SU-DHL-6 (cell line): ENCODE measurements at regions not wholly inside any gene's neighbourhood (a gene's known extent, or its start where the extent isn't known, plus 50 kb on each side); places are given as distances from the start of the nearest gene placed in this dataset.

Experiments
- H2AFZ ChIP-seq: fragments of 200-600 bp; sonication (generic); 2 replicates; pipeline ENCODE4 v1.6.1; 2014; ENCODE audit warnings: low read depth, mild to moderate bottlenecking, moderate library complexity, mixed read lengths, antibody characterized with exemption, low read length; ENCODE audit not compliant: severe bottlenecking
- H3F3A ChIP-seq: fragments of 200-600 bp; shearing (Covaris generic); 2 replicates; pipeline ENCODE4 v1.6.0; 2016; ENCODE audit warnings: antibody characterized with exemption, mild to moderate bottlenecking; ENCODE audit not compliant: insufficient read depth
- H3K27ac ChIP-seq: fragments of 200-600 bp; sonication (generic); 2 replicates; pipeline ENCODE4 v1.5.1; 2016; ENCODE audit warnings: low read depth, mild to moderate bottlenecking, low read length, moderate library complexity, mixed read lengths
- H3K27me3 ChIP-seq: fragments of 200-600 bp; sonication (generic), shearing (Covaris generic); 2 replicates; pipeline ENCODE4 v1.6.0; 2014; ENCODE audit warnings: mild to moderate bottlenecking, low read length
- H3K36me3 ChIP-seq: fragments of 200-600 bp; sonication (generic); 2 replicates; pipeline ENCODE4 v1.6.1; 2014; ENCODE audit warnings: mild to moderate bottlenecking, low read length, mixed read lengths
- H3K4me2 ChIP-seq: fragments of 300-600, 200-600 bp; shearing (Covaris generic), sonication (generic); 2 replicates; pipeline ENCODE4 v1.6.0; 2014; ENCODE audit warnings: low read length, low read depth, mild to moderate bottlenecking; ENCODE audit not compliant: poor library complexity, severe bottlenecking
- H3K4me3 ChIP-seq: fragments of 200-600 bp; sonication (generic); 2 replicates; pipeline ENCODE4 v1.5.1; 2014; ENCODE audit warnings: antibody characterized with exemption, low read length, mild to moderate bottlenecking, mixed read lengths; ENCODE audit not compliant: insufficient read depth, poor library complexity, severe bottlenecking
- H3K79me2 ChIP-seq: fragments of 200-600 bp; sonication (generic); 2 replicates; pipeline ENCODE4 v1.6.1; 2014; ENCODE audit warnings: mild to moderate bottlenecking, low read length, moderate library complexity; ENCODE audit not compliant: insufficient read depth
- H3K9ac ChIP-seq: fragments of 200-600 bp; sonication (generic); 2 replicates; pipeline ENCODE4 v1.7.0; 2014; ENCODE audit warnings: mild to moderate bottlenecking, low read length
- H3K9me2 ChIP-seq: fragments of 200-600 bp; sonication (generic); replicated peaks from 2 replicates; pipeline ENCODE4 v1.6.1; 2014; ENCODE audit warnings: low read length; ENCODE audit not compliant: insufficient read depth
- H3K9me3 ChIP-seq: fragments of 200-600 bp; sonication (generic); 2 replicates; pipeline ENCODE4 v1.6.1; 2014; ENCODE audit warnings: low read length, mixed read lengths; ENCODE audit not compliant: insufficient read depth
- H4K20me1 ChIP-seq: fragments of 200-600 bp; sonication (generic); 2 replicates; pipeline ENCODE4 v1.6.1; 2014; ENCODE audit warnings: low read depth, mild to moderate bottlenecking, antibody characterized with exemption, low read length, moderate library complexity, mixed read lengths
- EZH2phosphoT487 ChIP-seq: fragments of 200-600 bp; sonication (generic), shearing (Covaris generic); conservative IDR thresholded peaks from 2 replicates; pipeline ENCODE4 v1.6.1; 2018; ENCODE audit warnings: mild to moderate bottlenecking, antibody characterized with exemption, low read length, moderate library complexity, mixed read lengths
- TF ChIP-seq, protein P1 (sequence below): fragments of 200-600 bp; sonication (generic); IDR thresholded peaks from one replicate; pipeline ENCODE4 v1.5.1; 2017; ENCODE audit warnings: antibody characterized with exemption, mild to moderate bottlenecking, low read length, moderate library complexity; ENCODE audit not compliant: insufficient read depth, poor library complexity, severe bottlenecking

DNA sequence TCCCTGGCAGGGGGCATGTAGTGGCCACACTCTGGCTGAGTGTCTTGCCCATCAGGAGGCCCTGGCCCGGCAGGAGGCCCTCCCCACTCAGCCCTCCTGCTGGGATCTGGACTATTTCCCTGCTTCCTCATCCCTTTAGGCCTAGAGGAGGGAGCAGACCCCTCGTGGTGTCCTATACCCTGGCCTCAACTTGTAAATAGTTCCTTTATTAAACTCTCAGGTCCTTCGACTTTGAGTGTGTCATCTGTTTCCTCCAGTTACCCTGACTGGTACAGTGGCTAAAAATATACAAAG, 166.7 kb upstream of the GLI2 start:
- no peak overlapping the region for H3K9ac ChIP-seq
- no peaks in the 10 kb centered on the region for H3K79me2 ChIP-seq
- no peak for TF ChIP-seq EZH2phosphoT487
- no peaks in the 10 kb centered on the region for H3K9me3 ChIP-seq
- no peaks in the 10 kb centered on the region for H4K20me1 ChIP-seq
- H3K4me2 ChIP-seq, result no peak overlapping the region
- H3K27me3 ChIP-seq, result no peaks in the 10 kb centered on the region
- H3F3A ChIP-seq, result no peaks in the 10 kb centered on the region
- no peaks in the 10 kb centered on the region for H3K9me2 ChIP-seq
- H3K4me3 ChIP-seq, result no peak overlapping the region
- no peaks in the 10 kb centered on the region for H3K36me3 ChIP-seq
- H2AFZ ChIP-seq, result no peak overlapping the region
- H3K27ac ChIP-seq, result no peak overlapping the region

DNA sequence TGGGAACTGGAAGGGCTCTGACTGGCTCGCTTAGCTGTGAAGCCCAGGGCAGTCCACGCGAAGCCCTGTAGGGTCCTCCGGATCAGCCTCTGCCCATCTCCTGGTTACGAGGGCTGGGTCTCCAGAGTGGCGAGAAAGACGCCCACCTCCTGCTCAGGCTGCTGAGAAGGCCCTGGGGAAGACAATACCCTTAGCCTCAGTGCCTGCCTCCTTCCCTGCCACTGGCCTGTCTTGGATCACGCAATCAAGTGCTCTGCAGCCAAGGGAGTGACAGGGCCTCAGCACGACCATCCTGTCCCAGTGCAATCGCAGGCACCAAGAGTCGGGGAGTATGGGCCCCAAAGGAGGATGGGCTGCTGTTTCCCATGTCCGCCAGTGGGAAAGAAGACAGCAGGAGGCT, 165.7 kb upstream of the GLI2 start:
- no peaks in the 10 kb centered on the region for H3K27me3 ChIP-seq
- H4K20me1 ChIP-seq, result no peaks in the 10 kb centered on the region
- no peak overlapping the region for H3K4me3 ChIP-seq
- no peaks in the 10 kb centered on the region for H3K36me3 ChIP-seq
- H3K9me2 ChIP-seq, result no peaks in the 10 kb centered on the region
- H3K79me2 ChIP-seq, result no peaks in the 10 kb centered on the region
- H2AFZ ChIP-seq, result no peak overlapping the region
- no peaks in the 10 kb centered on the region for H3K9me3 ChIP-seq
- no peak for TF ChIP-seq EZH2phosphoT487
- no peaks in the 10 kb centered on the region for H3F3A ChIP-seq
- H3K9ac ChIP-seq, result no peak overlapping the region
- no peak overlapping the region for H3K4me2 ChIP-seq
- no peak overlapping the region for H3K27ac ChIP-seq

DNA sequence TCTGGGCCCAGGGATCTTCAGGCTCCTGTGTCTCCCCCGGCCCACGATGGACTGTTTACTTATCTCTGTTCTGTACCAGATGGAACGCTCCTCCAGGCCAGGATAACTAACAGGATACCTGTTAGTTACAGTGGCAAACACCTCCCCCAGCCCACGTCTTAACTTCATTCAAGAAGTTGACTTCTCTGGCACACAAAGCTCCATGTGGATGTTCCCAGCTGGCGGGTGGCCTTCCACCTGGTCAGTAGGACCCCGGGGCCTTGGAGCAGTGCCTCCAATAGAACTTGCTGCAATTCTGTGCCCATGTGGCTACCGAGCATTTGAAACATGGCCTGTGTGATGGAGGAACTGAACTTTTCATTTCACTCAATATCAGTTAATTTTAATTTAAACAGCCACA, 165.1 kb upstream of the GLI2 start:
- H3K4me3 ChIP-seq, result no peak overlapping the region
- H3K79me2 ChIP-seq, result no peaks in the 10 kb centered on the region
- no peaks in the 10 kb centered on the region for H3F3A ChIP-seq
- H3K36me3 ChIP-seq, result no peaks in the 10 kb centered on the region
- H3K27me3 ChIP-seq, result no peaks in the 10 kb centered on the region
- no peaks in the 10 kb centered on the region for H3K9me2 ChIP-seq
- TF ChIP-seq, protein P1, sequence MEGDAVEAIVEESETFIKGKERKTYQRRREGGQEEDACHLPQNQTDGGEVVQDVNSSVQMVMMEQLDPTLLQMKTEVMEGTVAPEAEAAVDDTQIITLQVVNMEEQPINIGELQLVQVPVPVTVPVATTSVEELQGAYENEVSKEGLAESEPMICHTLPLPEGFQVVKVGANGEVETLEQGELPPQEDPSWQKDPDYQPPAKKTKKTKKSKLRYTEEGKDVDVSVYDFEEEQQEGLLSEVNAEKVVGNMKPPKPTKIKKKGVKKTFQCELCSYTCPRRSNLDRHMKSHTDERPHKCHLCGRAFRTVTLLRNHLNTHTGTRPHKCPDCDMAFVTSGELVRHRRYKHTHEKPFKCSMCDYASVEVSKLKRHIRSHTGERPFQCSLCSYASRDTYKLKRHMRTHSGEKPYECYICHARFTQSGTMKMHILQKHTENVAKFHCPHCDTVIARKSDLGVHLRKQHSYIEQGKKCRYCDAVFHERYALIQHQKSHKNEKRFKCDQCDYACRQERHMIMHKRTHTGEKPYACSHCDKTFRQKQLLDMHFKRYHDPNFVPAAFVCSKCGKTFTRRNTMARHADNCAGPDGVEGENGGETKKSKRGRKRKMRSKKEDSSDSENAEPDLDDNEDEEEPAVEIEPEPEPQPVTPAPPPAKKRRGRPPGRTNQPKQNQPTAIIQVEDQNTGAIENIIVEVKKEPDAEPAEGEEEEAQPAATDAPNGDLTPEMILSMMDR, result no peak
- TF ChIP-seq EZH2phosphoT487, result no peak
- no peaks in the 10 kb centered on the region for H4K20me1 ChIP-seq
- H2AFZ ChIP-seq, result no peak overlapping the region
- H3K9ac ChIP-seq, result no peak overlapping the region
- H3K9me3 ChIP-seq, result no peaks in the 10 kb centered on the region
- H3K4me2 ChIP-seq, result no peak overlapping the region
- H3K27ac ChIP-seq, result no peak overlapping the region

DNA sequence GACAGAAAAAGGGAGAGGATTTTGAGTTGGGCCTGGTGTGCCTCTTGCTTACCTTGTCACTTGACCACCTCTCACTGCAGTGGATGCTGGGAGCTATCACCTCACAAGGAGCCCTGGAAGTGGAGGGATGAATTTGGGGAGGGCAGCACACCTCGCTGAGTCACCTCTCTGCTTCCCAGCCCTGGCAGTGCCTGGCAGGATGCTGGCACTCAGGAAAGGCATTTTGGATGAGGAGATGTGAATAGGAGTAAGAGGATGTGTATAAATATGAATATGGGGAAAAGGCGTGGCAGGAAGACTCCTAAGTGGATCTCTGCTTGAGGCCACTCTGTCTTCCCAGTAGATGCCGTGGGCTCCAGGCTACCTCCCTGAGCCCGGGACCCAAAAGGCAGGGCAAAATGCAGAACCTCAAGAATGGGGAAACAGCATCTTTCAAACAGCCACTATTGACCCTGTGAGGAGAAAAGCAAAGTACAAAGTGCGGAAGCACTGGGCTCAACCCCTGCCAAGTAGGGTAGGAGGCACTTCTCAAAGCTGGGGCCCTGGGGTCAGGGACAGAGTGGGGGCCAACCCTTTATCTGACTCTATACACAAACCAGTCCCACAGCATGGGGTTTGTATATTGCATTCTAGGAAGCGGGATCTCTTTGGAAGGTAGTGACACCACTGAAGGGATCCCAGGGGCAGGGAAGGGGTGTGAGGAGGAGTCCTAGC, 164.5 kb upstream of the GLI2 start:
- Histone ChIP-seq H3F3A (no peaks in the 10 kb centered on the region), H3K27me3 (no peaks in the 10 kb centered on the region), H3K9me3 (no peaks in the 10 kb centered on the region), H3K9ac (no peak overlapping the region), H3K9me2 (no peaks in the 10 kb centered on the region), H3K4me3 (no peak overlapping the region), H3K79me2 (no peaks in the 10 kb centered on the region), H3K27ac (no peak overlapping the region), H4K20me1 (no peaks in the 10 kb centered on the region), H3K4me2 (no peak overlapping the region), H2AFZ (no peak overlapping the region), H3K36me3 (no peaks in the 10 kb centered on the region)
- TF ChIP-seq, protein P1, result no peak
- no peak for TF ChIP-seq EZH2phosphoT487
